HepG2 (cell line): ENCODE measurements at regions not wholly inside any gene's neighbourhood (a gene's known extent, or its start where the extent isn't known, plus 50 kb on each side); places are given as distances from the start of the nearest gene placed in this dataset.

Experiments
- ATAC-seq: fragments of 200-7000 bp; cut with Tn5 transposase; 3 replicates; pipeline ENCODE4 v1.9.1; 2020; ENCODE audit warnings: mild to moderate bottlenecking, moderate library complexity
- BruUV-seq: library from RNA; stranded (reverse); fragments of 400-500 nt; replicated peaks from 2 replicates; lab custom pipeline; 2021; lab: Mats Ljungman, UMichigan
- CTCF ChIA-PET: fragments of 300-600 bp; formaldehyde crosslinking; extraction: SDS; loops from one replicate; lab custom pipeline; 2021; ENCODE audit warnings: low total read pairs, inconsistent platforms, low intra/inter-chr PET ratio; lab: Yijun Ruan, JAX
- POLR2A ChIA-PET: fragments of 350-600 bp; sonication (Branson Sonifier 250); formaldehyde crosslinking; loops from one replicate; lab custom pipeline; 2020; ENCODE audit warnings: antibody characterized with exemption, inconsistent platforms; lab: Yijun Ruan, JAX
- DNase-seq: peaks from one replicate; pipeline ENCODE4 v3.0.0-alpha.2; 2015; ENCODE audit warnings: low spot score
- FAIRE-seq: peaks from 3 replicates; lab custom pipeline; 2011; peaks lifted over from hg19 to GRCh38; lab: Jason Lieb, UNC
- H2AFZ ChIP-seq: one replicate; pipeline ENCODE4 v1.6.1; 2011; ENCODE audit warnings: low read length, inconsistent platforms
- H3K27ac ChIP-seq: fragments of 300-600 bp; 3 replicates; pipeline ENCODE4 v1.8.0; 2011; ENCODE audit warnings: mixed run types, mild to moderate bottlenecking, mixed read lengths, low read length, inconsistent platforms; ENCODE audit not compliant: insufficient read depth; ENCODE audit errors: extremely low read length
- H3K27me3 ChIP-seq, 2 experiments: fragments of 200-600 bp in 1 of 2; 2 replicates in 1 of 2; 3 replicates in 1 of 2; pipeline versions ENCODE4 v1.6.0 to v1.8.0; 2011; ENCODE audit warnings: low read length in 2 of 2, mild to moderate bottlenecking in 2 of 2, moderate library complexity in 2 of 2, inconsistent platforms in 1 of 2; ENCODE audit not compliant: insufficient read depth in 2 of 2, control insufficient read depth in 1 of 2
- H3K36me3 ChIP-seq, 2 experiments: fragments of 200-600 bp in 1 of 2; replicated peaks in 1 of 2; 2 replicates in 1 of 2; 3 replicates in 1 of 2; pipeline versions ENCODE4 v1.5.1 to v1.8.0; 2011; ENCODE audit warnings: low read length in 2 of 2, inconsistent platforms in 1 of 2; ENCODE audit not compliant: insufficient read depth in 2 of 2, control insufficient read depth in 1 of 2
- H3K4me1 ChIP-seq: 2 replicates; pipeline ENCODE4 v1.5.1; 2012; ENCODE audit warnings: low read length, inconsistent platforms; ENCODE audit not compliant: insufficient read depth
- H3K4me2 ChIP-seq: 2 replicates; pipeline ENCODE4 v1.6.0; 2011; ENCODE audit warnings: low read depth, low read length, inconsistent platforms
- H3K4me3 ChIP-seq, 3 experiments: fragments of 200-600 bp in 1 of 3; sonication (generic), shearing (Covaris generic) in 1 of 3; replicated peaks in 1 of 3; 2 replicates each; pipeline ENCODE4 v1.5.1; 2011 to 2016; ENCODE audit warnings: low read length in 3 of 3, inconsistent platforms in 2 of 3, low read depth in 2 of 3, mild to moderate bottlenecking in 2 of 3, control low read depth in 1 of 3, mixed read lengths in 1 of 3; ENCODE audit not compliant: insufficient read depth in 1 of 3
- H3K79me2 ChIP-seq: one replicate; pipeline ENCODE4 v1.6.1; 2011; ENCODE audit warnings: low read length, inconsistent platforms; ENCODE audit not compliant: insufficient read depth
- H3K9ac ChIP-seq: 2 replicates; pipeline ENCODE4 v1.6.0; 2011; ENCODE audit warnings: mild to moderate bottlenecking, low read depth, low read length, inconsistent platforms; ENCODE audit not compliant: insufficient read depth
- H3K9me3 ChIP-seq: 2 replicates; pipeline ENCODE4 v1.5.1; 2012; ENCODE audit warnings: mild to moderate bottlenecking, low read length
- H4K20me1 ChIP-seq: 2 replicates; pipeline ENCODE4 v1.6.0; 2011; ENCODE audit warnings: inconsistent platforms, mild to moderate bottlenecking, low read length, moderate library complexity; ENCODE audit not compliant: insufficient read depth
- FOXA1 ChIP-seq, 2 experiments: fragments of 450-650 bp in 1 of 2; sonication (generic) in 1 of 2; formaldehyde crosslinking in 1 of 2; IDR thresholded peaks; 2 replicates each; pipeline versions ENCODE4 v1.4.0 to v1.6.1; 2016 to 2020; ENCODE audit warnings: missing genetic modification reagents in 1 of 2
- FOXP1 ChIP-seq, 2 experiments: fragments of 450-650 bp in 1 of 2; IDR thresholded peaks; 2 replicates each; pipeline ENCODE4 v1.6.1; 2017 to 2018; ENCODE audit warnings: antibody characterized with exemption in 1 of 2
- HCFC1 ChIP-seq: fragments of 150-350 bp; IDR thresholded peaks from 2 replicates; pipeline ENCODE4 v1.6.1; 2014; ENCODE audit warnings: low read depth, low read length
- HOXA3 ChIP-seq: sonication (generic); formaldehyde crosslinking; IDR thresholded peaks from 2 replicates; pipeline ENCODE4 v1.5.0; 2020; ENCODE audit warnings: missing genetic modification reagents
- KLF13 ChIP-seq: sonication (generic); formaldehyde crosslinking; IDR thresholded peaks from 2 replicates; pipeline ENCODE4 v1.4.0; 2020; ENCODE audit warnings: mild to moderate bottlenecking, missing genetic modification reagents
- MIER3 ChIP-seq: IDR thresholded peaks from 2 replicates; pipeline ENCODE4 v1.6.1; 2016; ENCODE audit warnings: missing compliant biosample characterization, borderline replicate concordance
- NFYB ChIP-seq: sonication (generic); formaldehyde crosslinking; IDR thresholded peaks from 2 replicates; pipeline ENCODE4 v1.4.0; 2020; ENCODE audit warnings: missing genetic modification reagents
- PAF1 ChIP-seq: IDR thresholded peaks from 2 replicates; pipeline ENCODE4 v1.6.1; 2016; ENCODE audit warnings: missing genetic modification reagents, missing compliant biosample characterization
- SRF ChIP-seq: IDR thresholded peaks from 2 replicates; pipeline ENCODE4 v1.6.1; 2011; ENCODE audit warnings: mild to moderate bottlenecking, low read depth, low read length, moderate library complexity
- ZNF230 ChIP-seq: sonication (generic); formaldehyde crosslinking; IDR thresholded peaks from 2 replicates; pipeline ENCODE4 v1.4.0; 2020; ENCODE audit warnings: mild to moderate bottlenecking, missing genetic modification reagents
- ZNF3 ChIP-seq: IDR thresholded peaks from 2 replicates; pipeline ENCODE4 v1.7.0; 2017; ENCODE audit warnings: inconsistent platforms
- ZNF549 ChIP-seq: sonication (generic); formaldehyde crosslinking; IDR thresholded peaks from 2 replicates; pipeline ENCODE4 v1.5.0; 2020; ENCODE audit warnings: missing genetic modification reagents
- ZNF589 ChIP-seq: sonication (generic); formaldehyde crosslinking; conservative IDR thresholded peaks from 2 replicates; pipeline ENCODE4 v1.8.0; 2022; ENCODE audit warnings: mild to moderate bottlenecking, moderate library complexity, missing genetic modification reagents
- ZZZ3 ChIP-seq: sonication (generic); formaldehyde crosslinking; IDR thresholded peaks from 2 replicates; pipeline ENCODE4 v1.4.0; 2020; ENCODE audit warnings: missing genetic modification reagents, mild to moderate bottlenecking, borderline replicate concordance
- WGBS: methylation state at CpG from one replicate; pipeline ENCODE4 v1.1.6; 2017; ENCODE audit warnings: low lambda C conversion rate; 5-methylcytosine and 5-hydroxymethylcytosine counted together
- in situ Hi-C: cut with HindIII; loops from 2 replicates; pipeline ENCODE4 v1.10.0; 2017; ENCODE audit warnings: low pct_unique_long_range_greater_than_20kb; ENCODE audit not compliant: extremely low pct_ligation_motif_present
- intact Hi-C: fragments of 100-400 bp; cut with micrococcal nuclease; formaldehyde crosslinking; loops from one replicate; pipeline ENCODE4 v1.10.0; 2022; ENCODE audit not compliant: unreplicated experiment
- TF ChIP-seq, protein P1 (sequence below): sonication (generic); formaldehyde crosslinking; IDR thresholded peaks from 2 replicates; pipeline ENCODE4 v1.4.0; 2020; ENCODE audit warnings: mild to moderate bottlenecking, missing genetic modification reagents
- TF ChIP-seq, protein P2 (sequence below): sonication (generic); formaldehyde crosslinking; IDR thresholded peaks from 2 replicates; pipeline ENCODE4 v1.4.0; 2020; ENCODE audit warnings: missing genetic modification reagents
- TF ChIP-seq, protein P3 (sequence below): sonication (generic); formaldehyde crosslinking; IDR thresholded peaks from 2 replicates; pipeline ENCODE4 v1.5.1; 2020; ENCODE audit warnings: missing genetic modification reagents, mild to moderate bottlenecking, borderline replicate concordance

GRCh38 chr9:14437354-14438231 lies 123.7 kb upstream of the NFIB start:
- Histone ChIP-seq H3K36me3 (no peaks in the 10 kb centered on the region), H2AFZ (no peak overlapping the region), H3K4me2 (no peak overlapping the region), H3K27me3 (peaks cover 0 to 22% of the 10 kb centered on the region in 2 experiments; a peak in 1 of 5 replicates), H3K4me3 (no peak overlapping the region), H3K9me3 (no peaks in the 10 kb centered on the region), H4K20me1 (no peaks in the 10 kb centered on the region), H3K4me1 (no peaks in the 10 kb centered on the region), H3K27ac (no peak overlapping the region), H3K9ac (no peak overlapping the region), H3K79me2 (no peaks in the 10 kb centered on the region)
- 26% methylated on average over 14 of the region's 15 CpGs for WGBS
- POLR2A ChIA-PET = no interaction called here
- intact Hi-C loops (no loop called here), in situ Hi-C loops (no loop called here)
- CTCF ChIA-PET = no interaction called here
- no TSS peak for BruUV-seq
- FAIRE-seq (no peak), ATAC-seq (no peak), DNase-seq (no peak)
- TF ChIP-seq FOXA1 (IDR thresholded peaks at IDR 0.05) (no peak), FOXA1 (CRISPR knock-in tag; IDR thresholded peaks at IDR 0.05) (no peak), MIER3 (no peak), HOXA3 (no peak), ZNF230 (CRISPR knock-in tag) (no peak), HCFC1 (no peak), ZNF589 (CRISPR knock-in tag) (no peak), ZZZ3 (CRISPR knock-in tag) (no peak), NFYB (no peak), SRF (no peak), KLF13 (no peak), ZNF549 (CRISPR knock-in tag) (no peak), ZNF3 (CRISPR knock-in tag) (no peak), FOXP1 (IDR thresholded peaks at IDR 0.05) (no peak), FOXP1 (CRISPR knock-in tag; IDR thresholded peaks at IDR 0.05) (no peak), PAF1 (CRISPR knock-in tag) (no peak)
- TF ChIP-seq, protein P1, sequence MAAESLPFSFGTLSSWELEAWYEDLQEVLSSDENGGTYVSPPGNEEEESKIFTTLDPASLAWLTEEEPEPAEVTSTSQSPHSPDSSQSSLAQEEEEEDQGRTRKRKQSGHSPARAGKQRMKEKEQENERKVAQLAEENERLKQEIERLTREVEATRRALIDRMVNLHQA (CRISPR knock-in tag) = no peak
- TF ChIP-seq, protein P2, sequence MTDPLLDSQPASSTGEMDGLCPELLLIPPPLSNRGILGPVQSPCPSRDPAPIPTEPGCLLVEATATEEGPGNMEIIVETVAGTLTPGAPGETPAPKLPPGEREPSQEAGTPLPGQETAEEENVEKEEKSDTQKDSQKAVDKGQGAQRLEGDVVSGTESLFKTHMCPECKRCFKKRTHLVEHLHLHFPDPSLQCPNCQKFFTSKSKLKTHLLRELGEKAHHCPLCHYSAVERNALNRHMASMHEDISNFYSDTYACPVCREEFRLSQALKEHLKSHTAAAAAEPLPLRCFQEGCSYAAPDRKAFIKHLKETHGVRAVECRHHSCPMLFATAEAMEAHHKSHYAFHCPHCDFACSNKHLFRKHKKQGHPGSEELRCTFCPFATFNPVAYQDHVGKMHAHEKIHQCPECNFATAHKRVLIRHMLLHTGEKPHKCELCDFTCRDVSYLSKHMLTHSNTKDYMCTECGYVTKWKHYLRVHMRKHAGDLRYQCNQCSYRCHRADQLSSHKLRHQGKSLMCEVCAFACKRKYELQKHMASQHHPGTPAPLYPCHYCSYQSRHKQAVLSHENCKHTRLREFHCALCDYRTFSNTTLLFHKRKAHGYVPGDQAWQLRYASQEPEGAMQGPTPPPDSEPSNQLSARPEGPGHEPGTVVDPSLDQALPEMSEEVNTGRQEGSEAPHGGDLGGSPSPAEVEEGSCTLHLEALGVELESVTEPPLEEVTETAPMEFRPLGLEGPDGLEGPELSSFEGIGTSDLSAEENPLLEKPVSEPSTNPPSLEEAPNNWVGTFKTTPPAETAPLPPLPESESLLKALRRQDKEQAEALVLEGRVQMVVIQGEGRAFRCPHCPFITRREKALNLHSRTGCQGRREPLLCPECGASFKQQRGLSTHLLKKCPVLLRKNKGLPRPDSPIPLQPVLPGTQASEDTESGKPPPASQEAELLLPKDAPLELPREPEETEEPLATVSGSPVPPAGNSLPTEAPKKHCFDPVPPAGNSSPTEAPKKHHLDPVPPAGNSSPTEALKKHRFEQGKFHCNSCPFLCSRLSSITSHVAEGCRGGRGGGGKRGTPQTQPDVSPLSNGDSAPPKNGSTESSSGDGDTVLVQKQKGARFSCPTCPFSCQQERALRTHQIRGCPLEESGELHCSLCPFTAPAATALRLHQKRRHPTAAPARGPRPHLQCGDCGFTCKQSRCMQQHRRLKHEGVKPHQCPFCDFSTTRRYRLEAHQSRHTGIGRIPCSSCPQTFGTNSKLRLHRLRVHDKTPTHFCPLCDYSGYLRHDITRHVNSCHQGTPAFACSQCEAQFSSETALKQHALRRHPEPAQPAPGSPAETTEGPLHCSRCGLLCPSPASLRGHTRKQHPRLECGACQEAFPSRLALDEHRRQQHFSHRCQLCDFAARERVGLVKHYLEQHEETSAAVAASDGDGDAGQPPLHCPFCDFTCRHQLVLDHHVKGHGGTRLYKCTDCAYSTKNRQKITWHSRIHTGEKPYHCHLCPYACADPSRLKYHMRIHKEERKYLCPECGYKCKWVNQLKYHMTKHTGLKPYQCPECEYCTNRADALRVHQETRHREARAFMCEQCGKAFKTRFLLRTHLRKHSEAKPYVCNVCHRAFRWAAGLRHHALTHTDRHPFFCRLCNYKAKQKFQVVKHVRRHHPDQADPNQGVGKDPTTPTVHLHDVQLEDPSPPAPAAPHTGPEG = no peak
- TF ChIP-seq, protein P3, sequence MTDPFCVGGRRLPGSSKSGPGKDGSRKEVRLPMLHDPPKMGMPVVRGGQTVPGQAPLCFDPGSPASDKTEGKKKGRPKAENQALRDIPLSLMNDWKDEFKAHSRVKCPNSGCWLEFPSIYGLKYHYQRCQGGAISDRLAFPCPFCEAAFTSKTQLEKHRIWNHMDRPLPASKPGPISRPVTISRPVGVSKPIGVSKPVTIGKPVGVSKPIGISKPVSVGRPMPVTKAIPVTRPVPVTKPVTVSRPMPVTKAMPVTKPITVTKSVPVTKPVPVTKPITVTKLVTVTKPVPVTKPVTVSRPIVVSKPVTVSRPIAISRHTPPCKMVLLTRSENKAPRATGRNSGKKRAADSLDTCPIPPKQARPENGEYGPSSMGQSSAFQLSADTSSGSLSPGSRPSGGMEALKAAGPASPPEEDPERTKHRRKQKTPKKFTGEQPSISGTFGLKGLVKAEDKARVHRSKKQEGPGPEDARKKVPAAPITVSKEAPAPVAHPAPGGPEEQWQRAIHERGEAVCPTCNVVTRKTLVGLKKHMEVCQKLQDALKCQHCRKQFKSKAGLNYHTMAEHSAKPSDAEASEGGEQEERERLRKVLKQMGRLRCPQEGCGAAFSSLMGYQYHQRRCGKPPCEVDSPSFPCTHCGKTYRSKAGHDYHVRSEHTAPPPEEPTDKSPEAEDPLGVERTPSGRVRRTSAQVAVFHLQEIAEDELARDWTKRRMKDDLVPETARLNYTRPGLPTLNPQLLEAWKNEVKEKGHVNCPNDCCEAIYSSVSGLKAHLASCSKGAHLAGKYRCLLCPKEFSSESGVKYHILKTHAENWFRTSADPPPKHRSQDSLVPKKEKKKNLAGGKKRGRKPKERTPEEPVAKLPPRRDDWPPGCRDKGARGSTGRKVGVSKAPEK (CRISPR knock-in tag) = no peak
